GM12878 (cell line): ENCODE measurements at regions not wholly inside any gene's neighbourhood (a gene's known extent, or its start where the extent isn't known, plus 50 kb on each side); places are given as distances from the start of the nearest gene placed in this dataset.
A peak's percentile ranks its signal among the peaks of the same experiment; 100 is the strongest.

Source experiments
- BHLHE40 ChIP-seq, 2 experiments: fragments of 450-650 bp in 1 of 2; IDR thresholded peaks; 2 replicates each; pipeline ENCODE4 v1.6.1; 2011 to 2017; ENCODE audit warnings: low read depth in 2 of 2, borderline replicate concordance in 1 of 2, improper control_type of control experiment in 1 of 2, low read length in 1 of 2, mild to moderate bottlenecking in 1 of 2
- CUX1 ChIP-seq: IDR thresholded peaks from 2 replicates; pipeline ENCODE4 v1.6.1; 2012; ENCODE audit warnings: improper control_type of control experiment, low read depth, low read length; ENCODE audit not compliant: insufficient replicate concordance
- EZH2 ChIP-seq: IDR thresholded peaks from 2 replicates; pipeline ENCODE4 v1.6.1; 2012; ENCODE audit warnings: low read depth, mild to moderate bottlenecking, control low read depth, inconsistent platforms, low read length, borderline replicate concordance; ENCODE audit not compliant: control insufficient read depth
- IRF4 ChIP-seq: IDR thresholded peaks from 2 replicates; pipeline ENCODE4 v1.6.1; 2011; ENCODE audit warnings: low read depth, low read length
- KAT2A ChIP-seq: conservative IDR thresholded peaks from 2 replicates; pipeline ENCODE4 v1.6.1; 2011; ENCODE audit warnings: low read depth, low read length; ENCODE audit not compliant: control insufficient read depth
- MAX ChIP-seq: IDR thresholded peaks from 2 replicates; pipeline ENCODE4 v1.6.1; 2012; ENCODE audit warnings: low read depth, low read length, improper control_type of control experiment
- NFIC ChIP-seq: IDR thresholded peaks from 2 replicates; pipeline ENCODE4 v1.6.1; 2012; ENCODE audit warnings: low read depth, mild to moderate bottlenecking, inconsistent platforms, low read length, moderate library complexity
- PKNOX1 ChIP-seq: fragments of 450-650 bp; IDR thresholded peaks from 2 replicates; pipeline ENCODE4 v1.6.1; 2016; ENCODE audit warnings: mild to moderate bottlenecking
- RELB ChIP-seq: fragments of 450-650 bp; IDR thresholded peaks from 2 replicates; pipeline ENCODE4 v1.6.1; 2017; ENCODE audit warnings: low read depth, mild to moderate bottlenecking, moderate library complexity
- SIX5 ChIP-seq: IDR thresholded peaks from 2 replicates; pipeline ENCODE4 v1.6.1; 2011; ENCODE audit warnings: mild to moderate bottlenecking, low read depth, low read length, moderate library complexity; ENCODE audit not compliant: severe bottlenecking
- SKIL ChIP-seq: fragments of 450-650 bp; IDR thresholded peaks from 2 replicates; pipeline ENCODE4 v1.6.1; 2017; ENCODE audit warnings: mild to moderate bottlenecking, low read depth, inconsistent platforms; ENCODE audit not compliant: poor library complexity, severe bottlenecking
- ZBED1 ChIP-seq: IDR thresholded peaks from 2 replicates; pipeline ENCODE4 v1.6.1; 2016; ENCODE audit warnings: borderline replicate concordance
- ZBTB4 ChIP-seq: fragments of 450-650 bp; formaldehyde crosslinking; IDR thresholded peaks from 2 replicates; pipeline ENCODE4 v1.4.0; 2022; ENCODE audit warnings: mild to moderate bottlenecking, moderate library complexity

- TF ChIP-seq EZH2: no peak
- TF ChIP-seq MAX: no peak
- no peak for TF ChIP-seq KAT2A
- peak in 1 of 2 experiments; percentile 32; a peak in 1 of 4 replicates for TF ChIP-seq BHLHE40 (IDR thresholded peaks at IDR 0.05; ENCODE audit: borderline replicate concordance in 1 of 2, low read depth in 2 of 2, low read length in 1 of 2)
- peak; percentile 21 for TF ChIP-seq CUX1
- TF ChIP-seq SKIL: peak; percentile 45
- peak; percentile 57; the same call in 1 of the 2 replicates for TF ChIP-seq IRF4
- TF ChIP-seq SIX5: no peak
- TF ChIP-seq RELB: peak; percentile 69
- TF ChIP-seq PKNOX1: peak; percentile 79
- TF ChIP-seq ZBED1: peak; percentile 71; the same call in 1 of the 2 replicates
- TF ChIP-seq NFIC: peak; percentile 99
- no peak for TF ChIP-seq ZBTB4 (CRISPR knock-in tag)
These were observed 345.3 kb upstream of the OBI1 start (continued) for GRCh38 chr13:79003989-79004898.
